HFF-Myc (cell line): ENCODE measurements at regions not wholly inside any gene's neighbourhood (a gene's known extent, or its start where the extent isn't known, plus 50 kb on each side); places are given as distances from the start of the nearest gene placed in this dataset.

Source experiments
- DNase-seq: peaks from one replicate; pipeline ENCODE4 v3.0.0-alpha.2; 2011; ENCODE audit warnings: low read depth; ENCODE audit errors: extremely low read depth
- H3K4me3 ChIP-seq: replicated peaks from 2 replicates; pipeline ENCODE4 v1.5.1; 2011; ENCODE audit warnings: low read depth, mild to moderate bottlenecking, control low read depth, low read length
- TF ChIP-seq, protein P1 (sequence below): IDR thresholded peaks from 2 replicates; pipeline ENCODE4 v1.5.1; 2012; ENCODE audit warnings: mild to moderate bottlenecking, low read depth, low read length, control low read depth; ENCODE audit errors: missing control alignments

DNA sequence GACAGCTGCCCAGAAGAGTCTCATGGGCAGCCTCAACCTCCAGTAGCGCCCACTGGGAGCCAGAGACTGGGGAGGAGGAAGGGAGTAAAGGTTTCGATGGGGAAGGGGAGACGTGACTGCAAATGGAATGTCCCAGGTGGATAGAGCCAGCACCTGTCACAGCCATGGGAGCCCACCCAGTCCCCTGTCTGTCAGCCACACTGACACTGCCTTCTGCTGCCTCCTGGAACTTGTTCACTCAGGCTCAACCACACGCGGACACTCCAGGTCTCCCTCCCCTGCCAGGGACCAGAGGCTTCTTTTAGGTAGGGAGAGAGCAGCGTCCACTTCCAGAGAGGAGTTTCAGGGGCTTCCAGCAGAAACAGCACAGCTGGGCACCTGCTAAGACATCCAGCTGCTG, 346.3 kb downstream of the NPHP4 start:
- no peak overlapping the region for H3K4me3 ChIP-seq
- TF ChIP-seq, protein P1, sequence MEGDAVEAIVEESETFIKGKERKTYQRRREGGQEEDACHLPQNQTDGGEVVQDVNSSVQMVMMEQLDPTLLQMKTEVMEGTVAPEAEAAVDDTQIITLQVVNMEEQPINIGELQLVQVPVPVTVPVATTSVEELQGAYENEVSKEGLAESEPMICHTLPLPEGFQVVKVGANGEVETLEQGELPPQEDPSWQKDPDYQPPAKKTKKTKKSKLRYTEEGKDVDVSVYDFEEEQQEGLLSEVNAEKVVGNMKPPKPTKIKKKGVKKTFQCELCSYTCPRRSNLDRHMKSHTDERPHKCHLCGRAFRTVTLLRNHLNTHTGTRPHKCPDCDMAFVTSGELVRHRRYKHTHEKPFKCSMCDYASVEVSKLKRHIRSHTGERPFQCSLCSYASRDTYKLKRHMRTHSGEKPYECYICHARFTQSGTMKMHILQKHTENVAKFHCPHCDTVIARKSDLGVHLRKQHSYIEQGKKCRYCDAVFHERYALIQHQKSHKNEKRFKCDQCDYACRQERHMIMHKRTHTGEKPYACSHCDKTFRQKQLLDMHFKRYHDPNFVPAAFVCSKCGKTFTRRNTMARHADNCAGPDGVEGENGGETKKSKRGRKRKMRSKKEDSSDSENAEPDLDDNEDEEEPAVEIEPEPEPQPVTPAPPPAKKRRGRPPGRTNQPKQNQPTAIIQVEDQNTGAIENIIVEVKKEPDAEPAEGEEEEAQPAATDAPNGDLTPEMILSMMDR: no peak
- no peak for DNase-seq

DNA sequence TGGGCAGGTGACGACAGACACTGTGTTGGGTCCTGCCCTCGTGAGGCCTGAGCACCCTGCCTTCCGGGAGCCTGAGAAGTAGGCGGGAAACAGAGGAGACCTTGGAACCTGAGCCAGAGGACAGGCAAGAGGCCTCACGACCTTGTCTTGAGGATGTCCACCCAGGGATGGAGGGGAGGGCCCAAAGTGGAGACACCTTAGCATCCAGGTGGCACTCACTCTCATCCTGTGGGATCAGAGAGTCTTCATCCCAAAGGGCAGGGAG, 347.2 kb downstream of the NPHP4 start:
- no peak for DNase-seq
- no peak overlapping the region for H3K4me3 ChIP-seq
- TF ChIP-seq, protein P1: no peak

DNA sequence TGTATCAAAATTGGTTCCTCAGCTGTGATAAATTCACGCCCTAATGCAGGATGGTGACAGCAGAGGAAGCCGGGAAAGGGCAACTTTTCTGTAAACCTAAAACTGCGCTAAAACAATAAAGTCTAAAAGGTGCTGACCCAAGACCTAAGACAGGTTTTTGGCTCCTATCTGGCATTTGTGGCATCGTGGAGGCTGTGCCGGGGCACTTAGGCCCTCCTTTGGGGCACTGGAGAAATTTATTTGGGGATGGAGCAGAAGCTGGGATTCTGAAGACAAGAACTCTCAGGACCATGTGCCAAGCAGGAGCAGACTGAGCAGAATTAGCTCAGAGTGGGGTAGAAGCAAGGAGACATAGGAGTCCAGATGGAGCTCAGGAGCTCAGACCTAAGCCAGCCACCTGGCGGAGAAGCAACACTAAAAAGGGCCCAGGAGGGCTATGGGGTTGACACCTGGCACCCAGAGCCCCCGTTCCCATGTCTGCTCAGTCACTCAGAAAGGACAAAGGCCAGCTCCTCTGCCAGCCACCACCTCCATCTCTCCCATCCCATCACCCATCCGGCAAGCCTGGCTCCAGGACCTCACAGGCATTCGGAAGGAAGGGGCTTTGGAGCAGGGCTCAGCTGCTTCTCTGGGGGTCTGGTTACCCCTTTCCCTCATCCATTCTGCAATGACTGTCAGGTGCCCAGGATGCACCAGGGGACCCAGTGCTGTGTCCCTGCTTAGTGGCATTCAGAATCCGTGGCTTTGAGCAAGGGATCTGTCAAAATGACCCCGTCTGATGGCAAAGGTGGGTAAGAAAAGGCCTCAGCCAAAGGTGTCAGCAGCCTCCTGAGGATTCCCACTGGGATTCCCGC, 347.7 kb downstream of the NPHP4 start:
- no peak for DNase-seq
- no peak overlapping the region for H3K4me3 ChIP-seq
- TF ChIP-seq, protein P1: no peak

DNA sequence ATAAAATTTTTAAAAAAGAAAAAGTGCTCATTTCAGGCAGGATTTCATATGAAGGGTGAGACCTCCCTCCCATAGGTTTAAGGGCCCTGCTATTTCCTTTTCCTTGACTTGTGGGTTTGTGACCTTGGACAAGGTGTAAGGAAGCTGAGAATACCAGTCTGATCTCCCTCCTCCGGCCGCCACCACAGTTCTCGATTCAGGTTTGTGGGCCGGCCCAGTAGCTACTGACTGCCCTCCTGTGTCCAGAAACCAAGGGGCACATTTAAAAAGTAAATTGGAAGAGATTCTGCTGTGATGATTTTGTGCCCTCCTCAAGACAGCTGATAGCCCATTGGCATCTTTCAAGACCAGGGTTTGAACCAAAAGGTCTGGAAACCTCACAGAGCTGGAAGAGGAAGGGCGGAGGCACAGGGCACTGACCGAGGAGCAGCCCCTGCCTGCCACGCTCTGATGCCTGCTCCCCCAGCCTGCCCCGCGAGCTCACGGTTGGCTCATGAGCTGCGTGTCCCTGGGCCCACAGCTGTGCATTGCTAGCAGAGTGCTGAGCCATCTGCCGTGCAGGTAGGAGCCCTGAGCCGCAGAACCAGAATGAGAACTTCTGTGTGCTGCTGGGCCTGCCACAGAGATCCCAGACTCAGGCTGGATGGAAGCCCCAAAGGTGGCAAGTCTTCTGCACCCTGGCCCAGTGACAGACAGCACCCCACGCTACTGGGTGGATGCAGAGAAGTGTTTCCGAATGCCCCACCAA, 348.7 kb downstream of the NPHP4 start:
- no peak for DNase-seq
- no peak overlapping the region for H3K4me3 ChIP-seq
- TF ChIP-seq, protein P1: no peak

DNA sequence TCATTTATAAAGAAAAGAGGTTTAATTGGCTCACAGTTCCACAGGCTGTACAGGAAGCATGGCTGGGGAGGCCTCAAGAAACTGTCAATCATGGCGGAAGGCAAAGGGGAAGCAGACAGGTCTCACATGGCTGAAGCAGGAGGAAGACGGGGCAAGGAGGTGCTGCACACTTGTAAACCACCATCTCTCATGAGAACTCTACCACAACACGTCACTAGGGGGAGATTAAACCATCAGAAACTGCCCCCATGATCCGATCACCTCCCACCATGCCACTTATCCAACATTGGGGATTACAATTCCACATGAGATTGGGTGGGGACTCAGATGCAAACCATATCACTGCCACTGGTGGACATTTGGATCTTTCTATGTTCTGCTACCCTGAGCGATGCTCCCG, 351.4 kb downstream of the NPHP4 start:
- TF ChIP-seq, protein P1: no peak
- H3K4me3 ChIP-seq: no peak overlapping the region
- no peak for DNase-seq

DNA sequence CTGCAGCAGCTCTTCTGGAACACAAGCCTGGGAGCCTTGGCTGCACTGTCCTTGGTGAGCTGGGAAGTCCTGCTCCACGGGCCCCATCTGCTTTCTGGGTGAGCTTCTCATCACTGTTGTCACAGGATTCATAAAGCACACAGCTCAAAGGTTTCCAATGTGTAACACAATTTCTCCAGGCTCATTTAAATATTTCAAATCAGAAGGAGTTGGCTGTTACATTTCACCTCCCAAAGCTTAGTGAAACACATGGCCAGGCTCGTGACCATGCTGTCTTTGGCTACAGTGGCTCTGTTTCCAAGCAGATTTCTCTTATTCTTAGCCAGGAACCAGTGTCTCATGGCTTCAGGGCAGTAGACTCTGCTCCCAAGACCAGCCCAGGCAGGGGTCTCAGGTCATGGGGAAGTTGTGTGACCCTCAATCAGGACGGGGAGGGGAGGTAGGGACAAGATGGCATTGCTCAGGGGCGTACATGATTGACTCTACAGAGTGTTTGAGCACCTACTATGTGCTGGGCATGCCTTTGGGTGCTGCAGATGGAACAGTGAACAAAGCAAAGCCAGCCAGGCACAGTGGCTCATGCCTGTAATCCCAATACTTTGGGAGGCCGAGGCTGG, 353.0 kb downstream of the NPHP4 start:
- TF ChIP-seq, protein P1: no peak
- no peak overlapping the region for H3K4me3 ChIP-seq
- DNase-seq: no peak
